ENCODE measurements at regions not wholly inside any gene's neighbourhood (a gene's known extent, or its start where the extent isn't known, plus 50 kb on each side); places are given as distances from the start of the nearest gene placed in this dataset.
"Not testable (repeated sequence)": the region's sequence is repeated elsewhere in the genome, so short reads cannot be mapped to it uniquely, and the experiment has no call there.

DNA sequence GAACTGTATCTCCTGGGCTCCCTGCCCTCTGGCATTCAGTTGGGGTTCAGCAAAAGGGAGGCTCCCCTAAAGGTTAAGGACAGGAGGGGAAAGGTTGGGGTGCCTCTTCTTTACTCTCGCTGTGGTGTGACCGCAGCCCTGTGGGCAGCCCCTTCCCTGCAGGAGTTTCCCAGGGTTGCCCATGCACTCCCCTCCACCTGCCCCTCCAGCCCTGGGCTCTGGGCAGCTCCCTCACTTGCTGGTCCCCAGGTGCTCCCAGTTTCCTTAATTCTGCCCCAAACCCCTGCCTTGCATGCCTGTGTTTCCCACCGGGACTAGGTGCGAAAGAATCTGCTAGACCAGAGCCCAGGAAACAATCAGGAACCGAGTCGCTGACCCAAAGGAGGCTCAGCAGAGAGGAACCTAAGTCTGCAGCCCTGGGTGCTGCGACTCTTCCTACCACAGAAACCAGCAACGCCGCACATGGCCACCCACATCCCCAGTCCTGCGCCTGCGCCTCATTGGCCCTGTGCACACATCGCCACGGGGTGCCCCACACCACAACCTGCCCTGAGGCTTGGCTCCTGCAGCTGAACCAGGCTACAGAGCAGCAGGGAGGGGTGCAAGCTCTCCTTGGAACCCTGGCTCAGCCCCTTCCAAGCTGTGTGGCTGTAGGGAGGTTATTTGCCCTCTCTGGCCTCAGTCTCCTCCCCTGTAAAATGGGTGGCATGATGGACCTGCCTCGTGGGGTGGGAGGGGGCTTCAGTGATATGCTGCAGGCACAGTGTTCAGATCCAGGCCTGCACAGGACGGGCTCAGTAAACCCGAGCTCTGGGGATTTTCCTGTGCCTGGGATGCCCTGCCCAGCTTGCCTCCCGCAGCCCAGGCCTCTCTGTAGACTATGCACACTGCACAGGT is 487.6 kb downstream of the PREX1 start:
- H3K36me3 Mint-ChIP-seq (ENCODE audit: low read depth), result no peaks in the 10 kb centered on the region
- H3K4me3 Mint-ChIP-seq, result no peak overlapping the region

GRCh38 chr20:48339190-48339985 is 488.4 kb downstream of the PREX1 start:
- no peak for ATAC-seq (replicated peaks)
- Mint-ChIP-seq H3K27ac (no peak overlapping the region), H3K4me3 (no peak overlapping the region), H3K36me3 (ENCODE audit: low read depth) (no peaks in the 10 kb centered on the region), H3K27me3 (peaks cover 42% of the 10 kb centered on the region), H3K4me1 (no peaks in the 10 kb centered on the region), H3K9me3 (no peaks in the 10 kb centered on the region)

More for the DNA sequence above, 487.6 kb downstream of the PREX1 start:
- Mint-ChIP-seq H3K9me3 (no peaks in the 10 kb centered on the region), H3K4me1 (no peaks in the 10 kb centered on the region), H3K27me3 (peaks cover 42% of the 10 kb centered on the region), H3K27ac (no peak overlapping the region)
- no peak for ATAC-seq (replicated peaks)

GRCh38 chr20:48338717-48339116 is 489.1 kb downstream of the PREX1 start:
- Mint-ChIP-seq H3K27me3 (peaks cover 43% of the 10 kb centered on the region), H3K4me3 (no peak overlapping the region), H3K27ac (no peak overlapping the region), H3K9me3 (no peaks in the 10 kb centered on the region), H3K4me1 (no peaks in the 10 kb centered on the region), H3K36me3 (ENCODE audit: low read depth) (no peaks in the 10 kb centered on the region)
- no peak for ATAC-seq (replicated peaks)

DNA sequence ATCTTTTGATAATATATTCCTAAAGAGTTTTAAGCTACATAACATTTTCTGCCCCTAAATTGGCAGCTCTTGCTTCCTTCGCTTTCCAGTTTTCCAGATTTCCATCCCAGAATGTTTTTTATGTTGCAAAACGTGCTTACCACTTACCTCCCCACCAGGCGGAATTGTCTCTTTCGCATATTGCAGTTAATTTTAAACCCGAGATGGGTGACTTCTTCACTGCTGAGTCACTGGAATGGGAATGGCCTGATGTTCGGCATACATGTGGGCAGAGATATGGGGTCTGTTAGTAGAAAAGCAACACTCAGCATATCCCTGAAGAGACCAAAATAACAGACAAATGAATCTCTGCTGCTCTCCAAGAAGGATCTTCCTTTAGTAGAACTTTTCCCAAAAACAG is 491.2 kb downstream of the PREX1 start:
- H3K4me3 Mint-ChIP-seq, result no peak overlapping the region
- no peaks in the 10 kb centered on the region for H3K4me1 Mint-ChIP-seq
- no peak for ATAC-seq (replicated peaks)
- peaks cover 44% of the 10 kb centered on the region for H3K27me3 Mint-ChIP-seq
- no peaks in the 10 kb centered on the region for H3K9me3 Mint-ChIP-seq
- H3K36me3 Mint-ChIP-seq (ENCODE audit: low read depth), result no peaks in the 10 kb centered on the region
- no peak overlapping the region for H3K27ac Mint-ChIP-seq

DNA sequence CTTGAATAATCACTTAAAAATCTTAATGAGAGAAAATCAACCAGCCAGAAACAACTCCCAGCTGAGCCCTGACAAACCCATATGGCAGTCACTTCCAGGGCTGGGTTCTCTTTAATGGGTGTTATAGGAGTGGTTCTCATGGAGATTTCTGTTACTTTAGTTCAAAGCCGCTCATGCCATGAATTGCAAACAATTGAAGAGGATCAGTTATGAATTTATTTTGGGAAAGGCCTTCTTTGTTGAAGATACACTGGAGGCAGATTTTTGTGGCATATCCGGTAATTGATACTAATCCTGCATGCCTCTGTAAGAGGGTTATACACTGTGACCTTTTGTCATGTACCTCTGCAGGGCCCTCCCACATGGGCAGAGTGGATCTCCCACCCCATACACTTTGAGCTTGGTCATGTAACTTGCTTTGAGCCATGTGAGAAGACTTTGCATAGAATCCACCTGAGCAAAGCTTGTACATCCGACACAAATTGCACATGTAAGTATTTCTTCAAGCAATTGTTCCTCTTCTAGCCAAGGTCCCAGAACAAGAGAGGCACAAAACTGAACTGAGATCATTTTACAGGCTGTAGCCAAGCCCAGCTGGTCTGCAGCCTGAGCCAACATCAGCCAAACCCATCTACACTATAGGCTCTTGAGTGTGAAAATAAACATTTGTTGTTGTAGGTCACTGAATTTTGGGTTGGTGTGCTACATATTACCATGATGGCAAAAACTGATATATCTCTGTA is 492.3 kb downstream of the PREX1 start:
- H3K27me3 Mint-ChIP-seq, result peaks cover 36% of the 10 kb centered on the region
- no peaks in the 10 kb centered on the region for H3K9me3 Mint-ChIP-seq
- no peak overlapping the region for H3K4me3 Mint-ChIP-seq
- no peaks in the 10 kb centered on the region for H3K36me3 Mint-ChIP-seq (ENCODE audit: low read depth)
- no peak for ATAC-seq (replicated peaks)
- no peaks in the 10 kb centered on the region for H3K4me1 Mint-ChIP-seq
- no peak overlapping the region for H3K27ac Mint-ChIP-seq

GRCh38 chr20:48333707-48334106 is 494.1 kb downstream of the PREX1 start:
- H3K27me3 Mint-ChIP-seq, result peaks cover 36% of the 10 kb centered on the region
- H3K4me3 Mint-ChIP-seq, result no peak overlapping the region
- no peaks in the 10 kb centered on the region for H3K9me3 Mint-ChIP-seq
- H3K4me1 Mint-ChIP-seq, result no peaks in the 10 kb centered on the region
- H3K27ac Mint-ChIP-seq, result no peak overlapping the region
- no peak for ATAC-seq (replicated peaks)
- H3K36me3 Mint-ChIP-seq (ENCODE audit: low read depth), result no peaks in the 10 kb centered on the region

- Mint-ChIP-seq H3K36me3 (ENCODE audit: low read depth) (no peaks in the 10 kb centered on the region), H3K9me3 (no peaks in the 10 kb centered on the region), H3K4me3 (no peak overlapping the region), H3K27me3 (peaks cover 39% of the 10 kb centered on the region), H3K27ac (no peak overlapping the region), H3K4me1 (no peaks in the 10 kb centered on the region)
- no peak for ATAC-seq (replicated peaks)
Observed at GRCh38 chr20:48332555-48332954, 495.2 kb downstream of the PREX1 start.

DNA sequence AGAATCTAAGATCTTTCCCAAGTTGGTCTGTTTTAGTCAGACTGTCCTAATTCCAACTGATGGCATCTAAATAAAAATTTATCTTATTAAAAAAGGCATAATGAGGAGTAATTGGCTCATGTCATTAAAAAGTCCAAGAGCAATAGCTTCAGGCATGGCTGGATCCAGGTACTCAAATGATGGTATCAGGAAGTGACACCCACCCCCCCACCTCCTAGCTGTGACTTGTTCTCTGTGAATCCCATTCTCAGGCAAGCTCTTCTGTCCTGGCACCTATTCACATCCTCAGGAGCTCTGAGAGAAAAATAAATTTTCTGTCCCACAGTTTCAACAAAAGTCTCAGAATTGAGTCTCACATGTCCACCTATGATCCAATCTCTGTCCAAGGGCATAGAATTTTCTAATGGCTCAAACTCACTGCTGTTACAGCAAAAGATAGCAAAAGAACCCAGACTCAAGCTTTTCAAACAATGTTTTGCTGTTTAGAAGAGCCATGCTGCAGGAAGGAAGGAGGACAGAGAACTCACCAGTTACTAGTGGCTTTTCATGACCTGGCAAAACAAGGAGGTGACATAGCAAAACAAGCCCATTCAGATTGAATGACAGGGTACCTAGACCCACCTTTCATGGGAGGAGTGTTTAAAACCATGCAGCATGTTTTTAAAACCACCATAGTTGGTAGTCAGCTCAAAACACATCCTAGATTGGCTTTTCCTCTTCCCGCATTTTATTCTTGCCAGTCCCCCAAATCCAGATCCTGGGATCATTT is 496.1 kb downstream of the PREX1 start:
- ATAC-seq (replicated peaks), result no peak
- H3K4me3 Mint-ChIP-seq, result no peak overlapping the region
- H3K27ac Mint-ChIP-seq, result no peak overlapping the region
- no peaks in the 10 kb centered on the region for H3K36me3 Mint-ChIP-seq (ENCODE audit: low read depth)
- peaks cover 31% of the 10 kb centered on the region for H3K27me3 Mint-ChIP-seq
- H3K4me1 Mint-ChIP-seq, result no peaks in the 10 kb centered on the region
- H3K9me3 Mint-ChIP-seq, result no peaks in the 10 kb centered on the region

GRCh38 chr20:48329676-48330664 is 497.8 kb downstream of the PREX1 start:
- peaks cover 30% of the 10 kb centered on the region for H3K27me3 Mint-ChIP-seq
- no peak overlapping the region for H3K4me3 Mint-ChIP-seq
- ATAC-seq (replicated peaks), result no peak
- no peaks in the 10 kb centered on the region for H3K4me1 Mint-ChIP-seq
- no peak overlapping the region for H3K27ac Mint-ChIP-seq
- no peaks in the 10 kb centered on the region for H3K9me3 Mint-ChIP-seq
- no peaks in the 10 kb centered on the region for H3K36me3 Mint-ChIP-seq (ENCODE audit: low read depth)

DNA sequence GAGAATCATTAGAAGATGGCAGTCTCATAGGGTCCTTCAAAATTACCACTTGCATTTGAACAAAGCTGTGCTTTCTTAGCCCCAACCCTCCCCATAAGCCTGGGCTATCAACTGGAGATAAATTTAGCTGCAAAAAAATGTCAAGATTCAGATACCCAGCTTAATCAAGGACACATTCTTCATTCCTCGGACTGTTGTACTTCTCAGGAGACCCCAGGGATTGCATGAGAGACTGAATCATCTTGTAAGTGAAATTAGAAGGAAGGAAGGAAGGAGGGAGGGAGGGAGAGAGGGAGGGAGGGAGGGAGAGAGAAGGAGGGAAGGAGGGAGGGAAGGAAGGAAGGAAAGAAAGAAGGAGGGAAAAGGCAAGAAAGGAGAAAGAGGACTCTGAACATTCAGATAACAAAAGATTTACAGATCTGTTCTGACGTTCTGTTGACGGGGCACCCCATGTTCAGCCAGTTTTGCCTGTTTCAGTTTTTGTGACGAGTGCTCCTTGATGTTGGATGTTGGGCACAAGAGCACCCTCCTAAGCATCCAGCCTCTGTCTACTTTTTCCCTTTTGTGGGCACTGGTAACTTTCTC is 498.7 kb downstream of the PREX1 start:
- H3K27ac Mint-ChIP-seq, result no peak overlapping the region
- H3K36me3 Mint-ChIP-seq (ENCODE audit: low read depth), result no peaks in the 10 kb centered on the region
- peaks cover 36% of the 10 kb centered on the region for H3K27me3 Mint-ChIP-seq
- H3K9me3 Mint-ChIP-seq, result no peaks in the 10 kb centered on the region
- no peak overlapping the region for H3K4me3 Mint-ChIP-seq
- H3K4me1 Mint-ChIP-seq, result no peaks in the 10 kb centered on the region
- ATAC-seq (replicated peaks), result no peak

GRCh38 chr20:48327848-48328247 is 500.0 kb downstream of the PREX1 start:
- not testable (repeated sequence) for H3K4me1 Mint-ChIP-seq; H3K4me3 Mint-ChIP-seq; ATAC-seq (replicated peaks); H3K27ac Mint-ChIP-seq; H3K9me3 Mint-ChIP-seq; H3K36me3 Mint-ChIP-seq (ENCODE audit: low read depth)
- peaks cover 36% of the 10 kb centered on the region for H3K27me3 Mint-ChIP-seq

DNA sequence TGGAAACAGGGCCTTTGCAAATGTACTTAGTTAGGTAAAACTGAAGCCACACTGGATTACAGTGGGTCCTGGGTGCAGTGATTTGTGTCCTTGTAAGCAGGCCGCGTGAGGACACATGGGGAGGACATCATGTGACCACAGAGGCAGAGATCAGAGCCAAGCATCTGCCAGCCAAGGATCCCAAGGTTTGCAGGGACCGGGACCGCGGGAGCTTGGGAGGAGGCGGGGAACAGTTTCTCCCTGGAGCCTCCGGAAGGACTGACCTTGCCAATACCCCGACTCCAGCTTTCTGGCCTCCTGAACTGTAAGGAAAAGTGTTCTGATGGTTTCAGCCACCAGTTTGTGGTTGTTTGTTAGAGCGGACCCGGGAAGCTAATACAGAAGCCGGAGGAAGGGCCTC is 500.9 kb downstream of the PREX1 start:
- no peaks in the 10 kb centered on the region for H3K36me3 Mint-ChIP-seq (ENCODE audit: low read depth)
- no peaks in the 10 kb centered on the region for H3K4me1 Mint-ChIP-seq
- H3K9me3 Mint-ChIP-seq, result no peaks in the 10 kb centered on the region
- H3K4me3 Mint-ChIP-seq, result no peak overlapping the region
- H3K27me3 Mint-ChIP-seq, result peaks cover 31% of the 10 kb centered on the region
- H3K27ac Mint-ChIP-seq, result no peak overlapping the region
- ATAC-seq (replicated peaks), result no peak

DNA sequence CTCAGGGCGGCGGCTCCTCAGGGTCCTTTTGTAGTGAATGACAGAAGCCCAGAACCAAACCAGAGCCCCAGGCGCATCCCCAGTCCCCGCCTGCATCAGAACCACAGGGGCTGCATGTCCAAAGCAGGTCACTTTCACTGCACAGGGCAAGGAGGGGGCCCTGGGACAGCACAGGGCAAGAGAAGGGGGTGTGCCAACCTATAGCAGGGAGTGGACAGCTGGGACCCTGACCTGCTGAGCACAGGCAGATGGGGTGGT is 501.4 kb downstream of the PREX1 start:
- no peak overlapping the region for H3K27ac Mint-ChIP-seq
- no peaks in the 10 kb centered on the region for H3K4me1 Mint-ChIP-seq
- H3K36me3 Mint-ChIP-seq (ENCODE audit: low read depth), result no peaks in the 10 kb centered on the region
- no peak overlapping the region for H3K4me3 Mint-ChIP-seq
- no peaks in the 10 kb centered on the region for H3K9me3 Mint-ChIP-seq
- no peak for ATAC-seq (replicated peaks)
- H3K27me3 Mint-ChIP-seq, result peaks cover 28% of the 10 kb centered on the region

Data from activated T-helper 17 cell treated with anti-CD3 and anti-CD28 coated beads, Interleukin-2, amount 50 U/mL, for 72 hours (primary cell).